Activated T-cell treated with anti-CD3 and anti-CD28 coated beads for 24 hours (primary cell): ENCODE measurements at regions not wholly inside any gene's neighbourhood (a gene's known extent, or its start where the extent isn't known, plus 50 kb on each side); places are given as distances from the start of the nearest gene placed in this dataset.
"Not testable (repeated sequence)": the region's sequence is repeated elsewhere in the genome, so short reads cannot be mapped to it uniquely, and the experiment has no call there.

ENCODE experiments used
- DNase-seq: peaks from one replicate; pipeline ENCODE4 v3.0.0-alpha.2; 2020; ENCODE audit warnings: low read depth

DNA sequence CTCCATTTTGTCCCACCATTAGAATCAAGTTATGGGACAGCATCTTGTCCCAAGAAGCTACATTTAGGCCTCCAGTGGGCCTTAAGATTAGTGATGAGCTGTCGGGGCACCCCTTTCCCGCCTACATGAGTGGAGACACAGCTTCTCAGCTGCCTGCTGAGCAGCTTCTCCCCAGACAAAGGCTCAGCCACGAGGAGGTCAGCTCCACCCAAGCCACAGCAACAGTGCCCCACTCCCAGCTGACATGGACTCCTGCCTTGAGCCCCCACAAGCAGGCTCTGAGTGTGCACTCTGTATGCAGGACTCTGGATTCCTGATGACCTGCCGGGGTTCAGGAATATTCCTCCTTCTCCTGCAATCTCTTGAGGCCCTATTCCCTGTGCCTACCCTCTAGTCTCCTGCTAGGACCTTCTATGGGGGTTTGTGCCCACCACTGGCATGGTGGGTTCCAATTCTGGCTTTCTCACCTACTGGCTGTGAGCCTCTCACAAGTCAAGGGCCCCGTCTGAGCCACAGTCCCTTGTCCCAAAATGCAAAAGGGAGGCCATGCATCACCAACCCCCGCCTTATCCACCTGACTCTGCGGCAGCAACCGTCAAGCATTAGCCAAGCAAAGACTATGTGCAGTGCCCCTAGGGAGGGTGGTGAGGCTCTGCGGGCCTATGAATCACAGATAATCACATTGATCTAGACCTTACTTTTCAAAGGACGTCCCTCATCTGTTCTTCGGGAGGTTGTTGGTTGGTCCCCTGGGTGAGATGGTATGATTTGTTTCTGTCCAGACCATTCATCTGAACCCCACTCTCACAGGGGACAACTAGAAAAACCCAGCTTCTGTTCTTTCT, 269.1 kb downstream of the MED10 start:
- no peak for DNase-seq

GRCh38 chr5:6108540-6108848, 269.9 kb downstream of the MED10 start:
- DNase-seq: no peak

- no peak for DNase-seq
These were observed 270.4 kb downstream of the MED10 start for GRCh38 chr5:6107675-6108539.

- no peak for DNase-seq
These were observed 271.6 kb downstream of the MED10 start for GRCh38 chr5:6106756-6107155.

GRCh38 chr5:6105320-6105719, 273.0 kb downstream of the MED10 start:
- no peak for DNase-seq

- no peak for DNase-seq
These were observed 282.2 kb downstream of the MED10 start for GRCh38 chr5:6096101-6096500.

DNA sequence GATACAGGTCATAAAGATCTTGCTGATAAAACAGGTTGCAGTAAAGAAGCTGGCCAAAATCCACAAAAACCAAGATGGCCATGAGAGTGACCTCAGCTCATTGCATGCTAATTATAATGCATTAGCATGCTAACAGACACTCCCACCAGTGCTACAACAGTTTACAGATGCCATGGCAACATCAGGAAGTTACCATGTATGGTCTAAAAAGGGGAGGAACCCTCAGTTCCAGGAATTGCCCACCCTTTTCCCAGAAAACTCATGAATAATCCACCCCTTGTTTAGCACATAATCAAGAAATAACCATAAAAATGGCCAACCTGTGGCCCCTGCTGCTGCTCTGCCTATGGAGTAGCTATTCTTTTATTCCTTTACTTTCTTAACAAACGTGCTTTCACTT, 284.2 kb downstream of the MED10 start:
- DNase-seq: not testable (repeated sequence)

DNA sequence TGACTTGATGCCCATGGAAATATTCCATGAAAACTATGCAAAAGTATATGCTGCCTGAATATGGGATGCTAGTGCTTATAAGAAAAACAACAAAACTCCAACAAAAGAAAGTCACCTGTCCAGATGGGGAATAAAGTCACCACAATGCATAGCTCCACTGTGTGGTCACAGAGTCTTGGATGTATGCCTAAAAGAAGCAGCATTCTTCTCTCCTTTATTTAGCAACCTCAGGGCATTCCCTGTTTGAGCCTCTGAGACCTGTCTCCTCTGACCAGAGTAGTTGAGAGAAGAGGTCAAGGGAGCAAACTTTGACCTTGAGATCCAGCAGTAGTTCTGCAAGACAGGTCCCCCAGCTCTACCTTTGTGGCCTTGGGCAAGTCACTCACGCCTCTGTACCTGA, 287.5 kb downstream of the MED10 start:
- DNase-seq: no peak

DNA sequence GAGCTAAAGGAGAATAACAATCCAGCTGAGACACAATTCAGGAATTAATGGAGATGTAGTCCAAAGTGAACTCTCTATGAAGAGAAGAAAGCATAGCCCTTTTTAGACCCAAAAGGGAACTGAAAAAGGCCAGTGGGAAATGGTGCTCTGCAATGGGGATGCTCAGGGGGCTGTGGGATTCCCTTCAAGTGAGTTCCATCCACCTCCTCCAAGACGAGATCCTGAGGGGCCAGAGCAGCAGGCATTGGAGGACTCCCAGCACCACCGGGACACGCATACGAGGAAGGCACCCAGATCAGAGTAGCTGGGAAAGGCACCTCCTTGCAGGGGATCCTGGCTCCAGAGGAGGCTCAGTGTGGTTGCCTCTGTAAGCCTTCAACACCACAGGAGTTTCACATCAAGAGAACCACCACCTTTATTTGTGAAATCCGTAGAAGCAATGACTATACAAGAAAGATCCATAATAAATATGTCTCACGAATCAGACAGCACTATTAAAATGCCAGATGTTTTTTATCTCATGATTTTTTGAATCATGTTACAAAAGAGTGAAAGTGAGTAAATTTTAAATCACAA, 288.2 kb downstream of the MED10 start:
- no peak for DNase-seq

GRCh38 chr5:6088706-6089105, 289.6 kb downstream of the MED10 start:
- DNase-seq: no peak

DNA sequence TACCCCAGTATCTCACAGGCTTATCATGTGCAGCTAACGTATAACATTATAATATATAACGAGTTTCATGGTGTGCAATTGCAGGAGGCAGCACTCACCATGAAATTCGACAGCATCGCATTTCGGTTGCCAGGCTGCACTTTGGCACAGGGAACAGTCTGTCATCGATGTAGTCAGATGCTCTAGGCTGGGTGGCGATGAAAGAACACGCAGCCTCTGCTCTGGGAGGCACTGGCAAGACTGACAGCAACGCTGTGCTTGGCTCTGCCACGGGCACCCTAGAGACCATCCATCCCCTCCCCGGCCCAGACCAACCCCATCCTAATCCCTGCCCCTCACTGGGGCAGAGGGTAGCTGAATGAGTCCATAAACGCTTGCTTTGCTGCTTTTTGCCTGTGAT, 290.8 kb downstream of the MED10 start:
- DNase-seq: no peak

DNA sequence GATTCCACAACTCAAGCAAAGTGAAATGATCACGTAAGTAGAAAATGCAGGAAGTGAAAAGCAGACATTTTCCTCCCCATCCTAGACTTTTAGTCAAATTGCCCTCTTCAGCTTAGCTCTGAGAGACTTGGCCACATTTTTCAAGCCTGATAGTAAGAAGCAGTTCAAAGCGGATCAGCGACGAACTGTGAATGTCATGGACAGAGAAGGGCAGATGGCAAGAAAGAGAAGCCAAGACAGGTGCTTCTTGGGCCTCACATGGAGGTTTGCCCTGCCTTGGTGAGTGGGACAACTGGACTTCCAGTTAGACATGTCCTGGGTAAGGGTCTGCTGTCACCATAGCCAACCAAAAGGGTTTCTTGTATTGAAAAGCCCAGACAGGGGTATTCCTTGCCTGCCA, 291.5 kb downstream of the MED10 start:
- DNase-seq: no peak

DNA sequence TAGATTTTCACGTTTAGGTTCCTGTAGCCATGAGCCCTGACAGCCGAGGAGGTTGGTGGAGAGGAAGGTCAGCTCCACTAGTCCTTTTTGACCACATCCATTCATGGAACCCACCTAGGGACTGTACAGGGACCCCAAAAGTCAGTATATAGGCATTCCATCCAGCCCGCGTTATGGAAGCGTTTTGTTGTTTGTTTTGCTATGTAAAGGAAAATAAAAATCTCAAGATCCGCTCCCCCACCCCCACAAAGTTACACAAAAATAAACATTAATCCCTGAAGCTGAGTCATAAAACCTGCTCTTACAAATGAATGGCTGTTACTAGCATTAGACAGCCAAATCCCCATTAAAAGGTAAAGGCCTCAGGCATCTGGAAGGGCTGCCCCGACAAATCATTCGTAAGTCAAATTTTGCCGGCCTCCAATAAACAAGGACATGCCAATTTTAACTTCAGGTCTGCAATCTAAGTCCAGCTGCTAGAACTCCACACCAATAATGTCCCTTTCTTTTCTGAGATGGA, 292.9 kb downstream of the MED10 start:
- DNase-seq: no peak

- no peak for DNase-seq
These were observed 293.5 kb downstream of the MED10 start for GRCh38 chr5:6084836-6085235.

DNA sequence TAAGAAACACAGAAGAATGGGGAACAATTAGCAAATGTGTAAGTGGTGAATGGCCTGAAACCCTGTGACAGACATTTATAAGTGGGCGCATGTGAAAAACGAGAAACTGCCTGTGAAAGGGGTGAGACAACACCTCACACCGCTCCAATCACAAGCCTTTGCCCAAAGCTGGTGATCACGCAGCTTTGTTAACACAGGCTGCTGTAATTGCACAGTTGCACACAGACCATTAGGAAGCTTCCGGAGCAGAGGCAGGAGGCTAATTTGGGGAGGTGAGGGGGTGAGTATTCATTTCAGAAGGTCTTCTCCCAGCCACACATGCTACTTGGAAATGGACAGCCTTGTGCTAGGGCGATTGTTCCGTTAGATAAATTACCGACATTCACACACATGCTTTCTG, 294.0 kb downstream of the MED10 start:
- DNase-seq: no peak

DNA sequence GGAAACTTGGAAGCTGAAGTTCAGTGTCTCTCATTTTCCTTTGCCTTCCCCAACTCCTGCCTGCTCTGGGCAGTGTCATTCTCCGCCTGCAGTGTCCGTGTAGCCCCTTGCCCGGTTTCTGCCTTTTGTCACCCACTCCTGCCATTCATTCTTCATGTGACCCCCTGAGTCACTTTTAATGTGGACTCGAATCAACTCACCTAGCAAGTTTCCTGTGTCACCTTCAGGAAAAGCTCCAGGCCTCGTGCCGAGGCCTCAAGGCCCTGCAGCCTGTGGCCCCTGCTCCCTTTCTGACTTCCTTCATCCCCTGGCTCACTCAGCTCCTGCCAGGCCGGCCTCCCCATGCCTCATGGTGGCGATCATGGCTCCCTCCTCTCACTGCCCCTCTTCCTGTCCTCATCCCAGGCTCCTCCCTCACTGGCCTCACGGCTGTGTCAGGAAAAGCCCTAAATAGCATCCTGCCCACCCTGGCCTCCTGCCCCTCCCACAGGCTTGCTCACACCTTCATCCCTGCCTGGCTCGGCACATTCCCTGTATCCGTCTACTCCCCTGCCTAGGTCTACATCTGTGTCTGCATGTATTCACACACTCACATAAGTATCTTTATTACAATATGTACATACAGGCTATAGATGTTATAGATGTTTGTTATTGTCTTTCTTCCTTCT, 294.9 kb downstream of the MED10 start:
- no peak for DNase-seq

- DNase-seq: no peak
These were observed 295.7 kb downstream of the MED10 start for GRCh38 chr5:6082685-6083084.

- DNase-seq: no peak
These were observed 296.6 kb downstream of the MED10 start for GRCh38 chr5:6081727-6082210.

GRCh38 chr5:6080930-6081726, 297.2 kb downstream of the MED10 start:
- no peak for DNase-seq

GRCh38 chr5:6080436-6080835, 297.9 kb downstream of the MED10 start:
- no peak for DNase-seq

GRCh38 chr5:6078881-6079280, 299.5 kb downstream of the MED10 start:
- DNase-seq: no peak
